HCT116 (cell line): ENCODE measurements at regions not wholly inside any gene's neighbourhood (a gene's known extent, or its start where the extent isn't known, plus 50 kb on each side); places are given as distances from the start of the nearest gene placed in this dataset.

Source experiments
- ATAC-seq: fragments of 200-7000 bp; cut with Tn5 transposase; 2 replicates; pipeline ENCODE4 v1.9.1; 2020; ENCODE audit warnings: mild to moderate bottlenecking, moderate library complexity
- BruUV-seq: library from RNA; stranded (reverse); fragments of 400-500 nt; replicated peaks from 2 replicates; lab custom pipeline; 2021; lab: Mats Ljungman, UMichigan
- CTCF ChIA-PET: fragments of 300-600 bp; sonication (Branson Sonifier 250); formaldehyde crosslinking; loops from one replicate; lab custom pipeline; 2021; ENCODE audit warnings: antibody characterized with exemption; lab: Charles Lee
- POLR2A ChIA-PET: fragments of 300-600, 350-600 bp; sonication (Branson Sonifier 250); formaldehyde crosslinking; loops from one replicate; lab custom pipeline; 2021; ENCODE audit warnings: antibody characterized with exemption; lab: Charles Lee
- RAD21 ChIA-PET, 2 experiments: fragments of 300-600 bp; sonication (Branson Sonifier 250); formaldehyde crosslinking; loops; one replicate each; lab custom pipeline; 2023; ENCODE audit warnings: low total read pairs in 2 of 2; ENCODE audit not compliant: uncharacterized antibody in 2 of 2, unreplicated experiment in 2 of 2, low non-redundant PET in 1 of 2; lab: Charles Lee
- DNase-seq: peaks from one replicate; pipeline ENCODE4 v3.0.0-alpha.2; 2010; ENCODE audit warnings: low read depth, low spot score
- H2AFZ ChIP-seq: fragments of 200-600 bp; shearing (Covaris generic), sonication (generic); 2 replicates; pipeline ENCODE4 v1.6.1; 2017; ENCODE audit warnings: low read depth, mixed run types, mixed read lengths, antibody characterized with exemption, low read length; ENCODE audit not compliant: poor library complexity, severe bottlenecking
- H3K27ac ChIP-seq: 2 replicates; pipeline ENCODE4 v1.5.1; 2012; ENCODE audit warnings: low read depth, low read length
- H3K27me3 ChIP-seq: fragments of 200-600 bp; sonication (generic); 2 replicates; pipeline ENCODE4 v1.6.1; 2016; ENCODE audit warnings: mixed run types, low read length, mixed read lengths; ENCODE audit not compliant: insufficient read depth
- H3K36me3 ChIP-seq, 2 experiments: fragments of 200-500 bp in 1 of 2; fragments of 200-600 bp in 1 of 2; sonication (Bioruptor generic) in 1 of 2; sonication (generic) in 1 of 2; 2 replicates each; pipeline versions ENCODE4 v1.5.1 to v1.6.1; 2014 to 2016; ENCODE audit warnings: low read length in 2 of 2, inconsistent platforms in 1 of 2, mixed read lengths in 1 of 2, mixed run types in 1 of 2; ENCODE audit not compliant: insufficient read depth in 2 of 2, control insufficient read depth in 1 of 2
- H3K4me1 ChIP-seq, 2 experiments: fragments of 200-600 bp in 1 of 2; sonication (generic) in 1 of 2; 2 replicates each; pipeline versions ENCODE4 v1.5.1 to v1.6.1; 2012 to 2017; ENCODE audit warnings: low read length in 2 of 2, inconsistent platforms in 1 of 2, mild to moderate bottlenecking in 1 of 2, mixed read lengths in 1 of 2, mixed run types in 1 of 2, moderate library complexity in 1 of 2; ENCODE audit not compliant: insufficient read depth in 2 of 2, control insufficient read depth in 1 of 2
- H3K4me2 ChIP-seq: fragments of 200-600 bp; sonication (generic); 2 replicates; pipeline ENCODE4 v1.6.1; 2017; ENCODE audit warnings: mixed run types, low read length, mixed read lengths
- H3K4me3 ChIP-seq, 2 experiments: fragments of 200-600 bp in 1 of 2; sonication (generic) in 1 of 2; replicated peaks in 1 of 2; 2 replicates each; pipeline ENCODE4 v1.5.1; 2011 to 2016; ENCODE audit warnings: low read length in 2 of 2, control low read depth in 1 of 2, low read depth in 1 of 2, mild to moderate bottlenecking in 1 of 2, mixed read lengths in 1 of 2, mixed run types in 1 of 2
- H3K79me2 ChIP-seq: fragments of 200-600 bp; sonication (generic); 2 replicates; pipeline ENCODE4 v1.6.1; 2017; ENCODE audit warnings: mild to moderate bottlenecking, mixed run types, low read length, moderate library complexity, mixed read lengths; ENCODE audit not compliant: insufficient read depth
- H3K9ac ChIP-seq: fragments of 200-600 bp; sonication (generic); 2 replicates; pipeline ENCODE4 v1.6.1; 2016; ENCODE audit warnings: low read length, mixed read lengths
- H3K9me2 ChIP-seq: fragments of 200-600 bp; sonication (generic), shearing (Covaris generic); 2 replicates; pipeline ENCODE4 v1.6.1; 2017; ENCODE audit warnings: mixed run types, mild to moderate bottlenecking, moderate library complexity; ENCODE audit not compliant: insufficient read depth
- H3K9me3 ChIP-seq, 2 experiments: fragments of 200-500 bp in 1 of 2; fragments of 200-600 bp in 1 of 2; sonication (Bioruptor generic) in 1 of 2; sonication (generic) in 1 of 2; 2 replicates each; pipeline ENCODE4 v1.6.1; 2014 to 2017; ENCODE audit warnings: low read length in 2 of 2, mixed read lengths in 2 of 2, inconsistent platforms in 1 of 2, low read depth in 1 of 2, mild to moderate bottlenecking in 1 of 2, mixed run types in 1 of 2, moderate library complexity in 1 of 2; ENCODE audit not compliant: control insufficient read depth in 1 of 2, insufficient read depth in 1 of 2
- H4K20me1 ChIP-seq: fragments of 200-600 bp; sonication (generic), shearing (Covaris generic); 2 replicates; pipeline ENCODE4 v1.6.1; 2017; ENCODE audit warnings: mixed run types, mild to moderate bottlenecking, moderate library complexity; ENCODE audit not compliant: insufficient read depth
- CBX3 ChIP-seq: IDR thresholded peaks from 2 replicates; pipeline ENCODE4 v1.6.1; 2012; ENCODE audit warnings: low read depth
- CEBPB ChIP-seq: IDR thresholded peaks from 2 replicates; pipeline ENCODE4 v1.6.1; 2012; ENCODE audit warnings: low read depth
- CTCF ChIP-seq, 3 experiments: fragments of 200-600 bp in 1 of 3; sonication (generic) in 1 of 3; IDR thresholded peaks in 2 of 3; conservative IDR thresholded peaks in 1 of 3; 2 replicates each; pipeline ENCODE4 v1.5.1; 2012 to 2017; ENCODE audit warnings: low read depth in 2 of 3, low read length in 2 of 3, antibody characterized with exemption in 1 of 3, borderline replicate concordance in 1 of 3, control low read depth in 1 of 3, mild to moderate bottlenecking in 1 of 3, mixed read lengths in 1 of 3, mixed run types in 1 of 3, moderate library complexity in 1 of 3; ENCODE audit not compliant: insufficient read depth in 1 of 3
- EGR1 ChIP-seq: IDR thresholded peaks from 2 replicates; pipeline ENCODE4 v1.6.1; 2012; ENCODE audit warnings: low read depth
- ELF1 ChIP-seq: IDR thresholded peaks from 2 replicates; pipeline ENCODE4 v1.6.1; 2012; ENCODE audit warnings: low read depth, borderline replicate concordance
- JUND ChIP-seq: IDR thresholded peaks from 2 replicates; pipeline ENCODE4 v1.6.1; 2012
- POLR2AphosphoS5 ChIP-seq: IDR thresholded peaks from 2 replicates; pipeline ENCODE4 v1.6.1; 2011; ENCODE audit warnings: mild to moderate bottlenecking, low read depth, low read length, moderate library complexity
- REST ChIP-seq: IDR thresholded peaks from 2 replicates; pipeline ENCODE4 v1.6.1; 2012; ENCODE audit warnings: low read depth
- SP1 ChIP-seq: IDR thresholded peaks from 2 replicates; pipeline ENCODE4 v1.6.1; 2012; ENCODE audit warnings: low read depth
- TCF7L2 ChIP-seq: IDR thresholded peaks from 2 replicates; pipeline ENCODE4 v1.7.0; 2011; ENCODE audit warnings: borderline replicate concordance, inconsistent platforms; ENCODE audit not compliant: insufficient read depth, insufficient read length; ENCODE audit errors: extremely low read depth
- ZBTB33 ChIP-seq: IDR thresholded peaks from 2 replicates; pipeline ENCODE4 v1.6.1; 2011; ENCODE audit warnings: mild to moderate bottlenecking, low read length, moderate library complexity; ENCODE audit not compliant: insufficient replicate concordance; ENCODE audit errors: extremely low read depth
- ZFX ChIP-seq: fragments of 450-650 bp; IDR thresholded peaks from 2 replicates; pipeline ENCODE4 v1.6.1; 2017
- intact Hi-C: fragments of 100-400 bp; cut with micrococcal nuclease; formaldehyde crosslinking; loops from 2 replicates; pipeline ENCODE4 v1.10.0; 2022

- no peaks in the 10 kb centered on the region for H3K27me3 ChIP-seq
- no peak overlapping the region for H3K27ac ChIP-seq
- H3K79me2 ChIP-seq, result no peaks in the 10 kb centered on the region
- no peak overlapping the region for H3K4me3 ChIP-seq
- no peak overlapping the region for H2AFZ ChIP-seq
- ChIA-PET CTCF (no interaction called here), RAD21 (no interaction called here), POLR2A (no interaction called here)
- BruUV-seq, result no TSS peak
- DNase-seq, result no peak
- no peaks in the 10 kb centered on the region for H3K9me3 ChIP-seq
- no peak for ATAC-seq
- H3K36me3 ChIP-seq, result no peaks in the 10 kb centered on the region
- no peaks in the 10 kb centered on the region for H3K9me2 ChIP-seq
- H4K20me1 ChIP-seq, result no peaks in the 10 kb centered on the region
- intact Hi-C loops, result no loop called here
- H3K4me2 ChIP-seq, result no peak overlapping the region
- H3K4me1 ChIP-seq, result no peaks in the 10 kb centered on the region
- no peak overlapping the region for H3K9ac ChIP-seq
- TF ChIP-seq TCF7L2 (no peak), REST (no peak), SP1 (no peak), JUND (no peak), ELF1 (no peak), EGR1 (no peak), CTCF (IDR thresholded peaks at IDR 0.05 in 2 of 3, conservative IDR thresholded peaks at IDR 0.05 in 1 of 3; ENCODE audit: borderline replicate concordance in 1 of 3, insufficient read depth in 1 of 3, low read depth in 2 of 3, low read length in 2 of 3) (no peak), POLR2AphosphoS5 (no peak), ZFX (no peak), CBX3 (no peak), ZBTB33 (no peak), CEBPB (no peak)
Measured at GRCh38 chr5:97666783-97667182, 483.7 kb upstream of the RIOK2 start.
